Nephron progenitor cell (in vitro differentiated cells): ENCODE measurements at regions not wholly inside any gene's neighbourhood (a gene's known extent, or its start where the extent isn't known, plus 50 kb on each side); places are given as distances from the start of the nearest gene placed in this dataset.

ENCODE experiments used
- DNase-seq: peaks from one replicate; pipeline ENCODE4 v3.0.0; 2021
- H3K27ac Mint-ChIP-seq: 2 replicates; pipeline ENCODE4 v1.8.0; 2021; ENCODE audit warnings: mild to moderate bottlenecking, moderate library complexity, mixed read lengths
- H3K27me3 Mint-ChIP-seq: 2 replicates; pipeline ENCODE4 v1.8.0; 2021; ENCODE audit warnings: mild to moderate bottlenecking, low read depth, mixed read lengths; ENCODE audit not compliant: poor library complexity
- H3K36me3 Mint-ChIP-seq: 2 replicates; pipeline ENCODE4 v1.8.0; 2021; ENCODE audit warnings: low read depth, mixed read lengths
- H3K4me1 Mint-ChIP-seq: 2 replicates; pipeline ENCODE4 v1.8.0; 2021; ENCODE audit warnings: mixed read lengths
- H3K4me3 Mint-ChIP-seq: 2 replicates; pipeline ENCODE4 v1.8.0; 2021; ENCODE audit warnings: mild to moderate bottlenecking, moderate library complexity, mixed read lengths
- H3K9me3 Mint-ChIP-seq: 2 replicates; pipeline ENCODE4 v1.8.0; 2021; ENCODE audit warnings: mild to moderate bottlenecking, moderate library complexity, mixed read lengths
- CTCF ChIP-seq: fragments of 200-600 bp; sonication (generic); IDR thresholded peaks from 2 replicates; pipeline ENCODE4 v1.5.0; 2021; ENCODE audit warnings: antibody characterized with exemption

GRCh38 chr1:84749427-84749826, 59.2 kb upstream of the SSX2IP start:
- peaks cover 7% of the 10 kb centered on the region for H3K27me3 Mint-ChIP-seq
- H3K27ac Mint-ChIP-seq, result no peak overlapping the region
- no peak overlapping the region for H3K4me3 Mint-ChIP-seq
- H3K4me1 Mint-ChIP-seq, result peaks cover 5% of the 10 kb centered on the region
- no peak for TF ChIP-seq CTCF
- no peaks in the 10 kb centered on the region for H3K9me3 Mint-ChIP-seq
- DNase-seq, result no peak
- no peaks in the 10 kb centered on the region for H3K36me3 Mint-ChIP-seq

DNA sequence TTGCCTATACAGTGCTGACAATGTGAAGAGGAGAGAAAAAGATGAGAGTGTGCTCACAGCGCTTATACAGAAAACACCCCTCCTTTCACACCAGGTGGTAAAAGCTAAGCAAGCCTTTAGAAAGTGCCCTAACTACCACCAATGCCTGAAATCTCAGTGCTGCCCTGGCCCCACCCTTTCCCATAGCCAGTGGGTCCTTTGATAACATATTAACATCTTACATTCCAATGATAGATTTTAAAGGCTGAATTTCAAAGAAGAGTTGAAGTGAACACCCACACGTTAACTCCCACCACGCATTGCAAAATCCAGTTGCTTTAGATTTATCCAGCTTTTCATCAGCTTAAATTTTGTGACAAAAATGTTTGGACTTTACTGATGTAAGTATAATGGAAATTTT, 58.1 kb upstream of the SSX2IP start:
- H3K36me3 Mint-ChIP-seq, result no peaks in the 10 kb centered on the region
- H3K27me3 Mint-ChIP-seq, result peaks cover 7% of the 10 kb centered on the region
- H3K9me3 Mint-ChIP-seq, result no peaks in the 10 kb centered on the region
- no peak for TF ChIP-seq CTCF
- H3K27ac Mint-ChIP-seq, result no peak overlapping the region
- peaks cover 4% of the 10 kb centered on the region for H3K4me1 Mint-ChIP-seq
- H3K4me3 Mint-ChIP-seq, result no peak overlapping the region
- no peak for DNase-seq

GRCh38 chr1:84745857-84746256, 55.6 kb upstream of the SSX2IP start:
- no peak overlapping the region for H3K4me3 Mint-ChIP-seq
- H3K9me3 Mint-ChIP-seq, result no peaks in the 10 kb centered on the region
- no peak for DNase-seq
- H3K4me1 Mint-ChIP-seq, result no peaks in the 10 kb centered on the region
- no peak for TF ChIP-seq CTCF
- H3K27ac Mint-ChIP-seq, result no peak overlapping the region
- peaks cover 7% of the 10 kb centered on the region for H3K27me3 Mint-ChIP-seq
- H3K36me3 Mint-ChIP-seq, result no peaks in the 10 kb centered on the region

GRCh38 chr1:84743896-84744295, 53.6 kb upstream of the SSX2IP start:
- Mint-ChIP-seq H3K9me3 (no peaks in the 10 kb centered on the region), H3K27me3 (peaks cover 7% of the 10 kb centered on the region), H3K4me3 (no peak overlapping the region), H3K36me3 (no peaks in the 10 kb centered on the region), H3K4me1 (no peaks in the 10 kb centered on the region), H3K27ac (no peak overlapping the region)
- no peak for DNase-seq
- no peak for TF ChIP-seq CTCF

- Mint-ChIP-seq H3K27me3 (peaks cover 4% of the 10 kb centered on the region), H3K9me3 (no peaks in the 10 kb centered on the region), H3K4me1 (no peaks in the 10 kb centered on the region), H3K4me3 (no peak overlapping the region), H3K27ac (no peak overlapping the region), H3K36me3 (no peaks in the 10 kb centered on the region)
- no peak for DNase-seq
- no peak for TF ChIP-seq CTCF
Measured at GRCh38 chr1:84742653-84743052, 52.4 kb upstream of the SSX2IP start.

DNA sequence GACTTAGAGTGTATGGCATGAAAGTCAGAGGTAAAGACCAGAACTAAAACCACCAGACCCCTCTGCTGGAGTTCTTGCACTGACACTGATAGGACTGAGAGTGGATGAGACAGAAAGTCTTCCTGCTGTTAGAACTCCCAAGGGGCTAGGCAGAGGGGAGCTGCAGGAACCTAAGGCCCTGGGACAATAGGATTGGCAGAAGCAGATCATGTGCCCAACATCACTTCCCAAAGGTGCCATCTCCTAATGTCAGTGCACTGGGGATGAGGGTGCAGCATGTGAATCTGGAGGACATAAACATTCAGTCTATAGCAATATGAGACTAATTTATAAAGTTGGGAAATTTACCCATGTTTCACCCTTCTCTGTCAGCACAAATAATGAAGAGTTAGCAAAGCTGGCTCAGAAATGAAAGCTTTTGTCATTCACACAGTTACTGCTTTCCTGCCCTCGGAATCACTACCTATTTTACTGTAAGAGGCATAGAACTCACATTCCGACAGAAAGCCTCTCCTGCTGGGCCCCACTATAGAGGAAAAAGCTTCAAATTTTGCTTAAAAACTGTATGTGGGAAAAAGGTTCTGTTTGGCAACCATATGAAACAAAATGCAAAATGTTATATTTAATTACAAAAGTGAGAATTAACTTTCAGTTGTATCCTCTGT, 49.9 kb upstream of the SSX2IP start:
- no peaks in the 10 kb centered on the region for H3K4me1 Mint-ChIP-seq
- H3K36me3 Mint-ChIP-seq, result no peaks in the 10 kb centered on the region
- DNase-seq, result no peak
- no peak overlapping the region for H3K27ac Mint-ChIP-seq
- H3K27me3 Mint-ChIP-seq, result no peaks in the 10 kb centered on the region
- TF ChIP-seq CTCF, result no peak
- H3K9me3 Mint-ChIP-seq, result no peaks in the 10 kb centered on the region
- H3K4me3 Mint-ChIP-seq, result no peak overlapping the region
